Ovary (tissue), 3 donors: ENCODE measurements at regions not wholly inside any gene's neighbourhood (a gene's known extent, or its start where the extent isn't known, plus 50 kb on each side); places are given as distances from the start of the nearest gene placed in this dataset.

ENCODE experiments used
- EP300 ChIP-seq: sonication (generic); formaldehyde crosslinking; IDR thresholded peaks from one replicate; pipeline ENCODE4 v1.6.1; 2017; ENCODE audit warnings: antibody characterized with exemption
- POLR2A ChIP-seq: fragments of 450-650 bp; IDR thresholded peaks from one replicate; pipeline ENCODE4 v1.6.1; 2017; ENCODE audit warnings: antibody characterized with exemption, mild to moderate bottlenecking, moderate library complexity
- TF ChIP-seq, protein P1 (sequence below), 3 donors: fragments of 450-650 bp in 2 of 3; fragments of 200-600 bp in 1 of 3; IDR thresholded peaks; one replicate each; pipeline versions ENCODE4 v1.5.1 to v1.8.0; 2016 to 2022; ENCODE audit warnings: antibody characterized with exemption in 3 of 3, mild to moderate bottlenecking in 1 of 3
- donor health status: DM: no; HTN: no; CAD: no.

- TF ChIP-seq POLR2A = no peak
- TF ChIP-seq, protein P1, sequence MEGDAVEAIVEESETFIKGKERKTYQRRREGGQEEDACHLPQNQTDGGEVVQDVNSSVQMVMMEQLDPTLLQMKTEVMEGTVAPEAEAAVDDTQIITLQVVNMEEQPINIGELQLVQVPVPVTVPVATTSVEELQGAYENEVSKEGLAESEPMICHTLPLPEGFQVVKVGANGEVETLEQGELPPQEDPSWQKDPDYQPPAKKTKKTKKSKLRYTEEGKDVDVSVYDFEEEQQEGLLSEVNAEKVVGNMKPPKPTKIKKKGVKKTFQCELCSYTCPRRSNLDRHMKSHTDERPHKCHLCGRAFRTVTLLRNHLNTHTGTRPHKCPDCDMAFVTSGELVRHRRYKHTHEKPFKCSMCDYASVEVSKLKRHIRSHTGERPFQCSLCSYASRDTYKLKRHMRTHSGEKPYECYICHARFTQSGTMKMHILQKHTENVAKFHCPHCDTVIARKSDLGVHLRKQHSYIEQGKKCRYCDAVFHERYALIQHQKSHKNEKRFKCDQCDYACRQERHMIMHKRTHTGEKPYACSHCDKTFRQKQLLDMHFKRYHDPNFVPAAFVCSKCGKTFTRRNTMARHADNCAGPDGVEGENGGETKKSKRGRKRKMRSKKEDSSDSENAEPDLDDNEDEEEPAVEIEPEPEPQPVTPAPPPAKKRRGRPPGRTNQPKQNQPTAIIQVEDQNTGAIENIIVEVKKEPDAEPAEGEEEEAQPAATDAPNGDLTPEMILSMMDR (IDR thresholded peaks at IDR 0.05) = no peak
- TF ChIP-seq EP300 = no peak
These were observed 701.8 kb upstream of the CCDC54 start for GRCh38 chr3:106675451-106675850.
